Brain microvascular endothelial cell (primary cell): ENCODE measurements at regions not wholly inside any gene's neighbourhood (a gene's known extent, or its start where the extent isn't known, plus 50 kb on each side); places are given as distances from the start of the nearest gene placed in this dataset.

Source experiments
- DNase-seq: peaks from one replicate; pipeline ENCODE4 v3.0.0-alpha.2; 2020
- H3K27ac ChIP-seq: fragments of 250-450 bp; sonication (Bioruptor Pico); 2 replicates; pipeline ENCODE4 v1.5.1; 2020; ENCODE audit warnings: mild to moderate bottlenecking, moderate library complexity
- H3K27me3 ChIP-seq: fragments of 250-450 bp; sonication (Bioruptor Pico); replicated peaks from 2 replicates; pipeline ENCODE4 v1.5.1; 2020; ENCODE audit warnings: mild to moderate bottlenecking
- H3K36me3 ChIP-seq: fragments of 250-450 bp; sonication (Bioruptor Pico); replicated peaks from 2 replicates; pipeline ENCODE4 v1.5.1; 2020; ENCODE audit warnings: mild to moderate bottlenecking
- H3K4me3 ChIP-seq: 2 replicates; pipeline ENCODE4 v1.5.1; 2011; ENCODE audit warnings: low read depth, mild to moderate bottlenecking, control low read depth, low read length, moderate library complexity
- in situ Hi-C: cut with HindIII; loops from 2 replicates; pipeline ENCODE4 v1.10.0; 2017; ENCODE audit warnings: low sequenced_read_pairs, low pct_ligation_motif_present
- TF ChIP-seq, protein P1 (sequence below): IDR thresholded peaks from 2 replicates; pipeline ENCODE4 v1.5.1; 2011; ENCODE audit warnings: low read depth, mild to moderate bottlenecking, moderate library complexity, low read length, control low read depth, inconsistent platforms; ENCODE audit errors: missing control alignments

DNA sequence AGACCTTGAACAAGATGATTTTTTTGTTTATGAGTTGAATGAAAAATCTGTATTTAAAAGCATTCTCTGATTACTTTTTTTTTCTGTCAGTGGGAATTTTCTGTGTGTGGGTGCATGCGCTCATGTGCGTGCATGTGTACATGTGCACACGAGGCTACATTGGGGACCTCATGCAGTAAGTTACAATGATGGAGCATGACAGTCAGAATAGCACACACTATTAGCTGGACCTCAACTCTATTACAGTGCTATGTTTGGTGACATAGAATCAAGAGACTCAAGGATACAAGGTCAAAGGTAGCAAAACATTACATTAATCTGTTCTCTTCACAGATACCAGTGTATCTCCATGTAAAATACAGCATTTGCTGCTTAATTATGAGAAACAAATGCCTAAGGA is 276.8 kb upstream of the FIGN start:
- DNase-seq, result no peak
- no peak overlapping the region for H3K4me3 ChIP-seq
- H3K27ac ChIP-seq, result no peak overlapping the region
- no peaks in the 10 kb centered on the region for H3K27me3 ChIP-seq
- H3K36me3 ChIP-seq, result no peaks in the 10 kb centered on the region
- in situ Hi-C loops, result no loop called here
- TF ChIP-seq, protein P1, sequence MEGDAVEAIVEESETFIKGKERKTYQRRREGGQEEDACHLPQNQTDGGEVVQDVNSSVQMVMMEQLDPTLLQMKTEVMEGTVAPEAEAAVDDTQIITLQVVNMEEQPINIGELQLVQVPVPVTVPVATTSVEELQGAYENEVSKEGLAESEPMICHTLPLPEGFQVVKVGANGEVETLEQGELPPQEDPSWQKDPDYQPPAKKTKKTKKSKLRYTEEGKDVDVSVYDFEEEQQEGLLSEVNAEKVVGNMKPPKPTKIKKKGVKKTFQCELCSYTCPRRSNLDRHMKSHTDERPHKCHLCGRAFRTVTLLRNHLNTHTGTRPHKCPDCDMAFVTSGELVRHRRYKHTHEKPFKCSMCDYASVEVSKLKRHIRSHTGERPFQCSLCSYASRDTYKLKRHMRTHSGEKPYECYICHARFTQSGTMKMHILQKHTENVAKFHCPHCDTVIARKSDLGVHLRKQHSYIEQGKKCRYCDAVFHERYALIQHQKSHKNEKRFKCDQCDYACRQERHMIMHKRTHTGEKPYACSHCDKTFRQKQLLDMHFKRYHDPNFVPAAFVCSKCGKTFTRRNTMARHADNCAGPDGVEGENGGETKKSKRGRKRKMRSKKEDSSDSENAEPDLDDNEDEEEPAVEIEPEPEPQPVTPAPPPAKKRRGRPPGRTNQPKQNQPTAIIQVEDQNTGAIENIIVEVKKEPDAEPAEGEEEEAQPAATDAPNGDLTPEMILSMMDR, result no peak

DNA sequence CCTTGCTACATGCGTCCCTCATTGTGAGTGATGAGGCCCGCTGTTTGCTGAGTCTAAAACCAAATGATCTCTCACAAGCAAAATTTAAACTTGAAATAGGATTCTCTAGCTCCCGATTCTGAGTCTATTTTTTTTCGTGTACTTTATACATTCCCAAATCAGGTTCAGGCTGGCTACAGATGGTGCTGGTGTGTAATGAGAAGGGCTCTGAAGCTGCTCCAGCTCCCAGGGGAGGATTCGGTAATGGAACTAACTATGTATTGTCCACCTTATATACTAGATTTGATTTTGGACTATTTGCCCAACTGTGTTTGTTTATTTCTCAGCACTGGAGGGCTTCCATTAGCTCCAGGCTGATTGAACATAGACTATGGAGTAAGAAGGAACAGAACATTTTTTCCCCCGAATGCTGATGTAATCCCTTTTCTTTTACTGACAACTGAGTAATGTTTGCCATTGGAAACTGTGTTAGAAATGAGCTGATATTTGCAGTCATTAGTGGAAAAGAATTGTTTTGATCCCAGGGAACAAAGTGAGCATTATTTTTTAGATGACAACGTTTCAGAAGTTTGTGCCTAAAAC is 274.0 kb upstream of the FIGN start:
- Histone ChIP-seq H3K36me3 (no peaks in the 10 kb centered on the region), H3K27ac (no peak overlapping the region), H3K4me3 (no peak overlapping the region), H3K27me3 (no peaks in the 10 kb centered on the region)
- TF ChIP-seq, protein P1, result no peak
- no peak for DNase-seq
- in situ Hi-C loops, result no loop called here

DNA sequence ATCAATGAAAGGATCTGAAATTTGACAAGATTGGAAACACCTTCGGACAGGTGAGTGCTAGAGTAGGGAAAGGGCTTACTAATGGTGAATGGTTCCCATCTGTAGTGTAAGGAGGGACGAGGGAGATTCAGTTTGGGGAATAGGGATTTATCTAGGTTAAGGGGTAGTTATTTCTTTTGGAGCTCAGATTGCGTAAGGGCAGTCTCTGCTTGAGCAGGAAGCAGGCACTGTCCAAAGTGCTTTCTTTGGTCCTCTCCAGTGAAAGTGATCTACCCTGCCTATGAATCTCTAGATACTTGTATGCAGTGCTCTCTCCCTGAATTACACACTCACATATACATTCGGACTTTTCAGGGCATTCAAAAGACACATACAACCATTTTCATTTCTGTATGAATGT is 272.9 kb upstream of the FIGN start:
- Histone ChIP-seq H3K27ac (no peak overlapping the region), H3K4me3 (no peak overlapping the region), H3K36me3 (no peaks in the 10 kb centered on the region), H3K27me3 (no peaks in the 10 kb centered on the region)
- DNase-seq, result no peak
- TF ChIP-seq, protein P1, result no peak
- in situ Hi-C loops, result no loop called here

DNA sequence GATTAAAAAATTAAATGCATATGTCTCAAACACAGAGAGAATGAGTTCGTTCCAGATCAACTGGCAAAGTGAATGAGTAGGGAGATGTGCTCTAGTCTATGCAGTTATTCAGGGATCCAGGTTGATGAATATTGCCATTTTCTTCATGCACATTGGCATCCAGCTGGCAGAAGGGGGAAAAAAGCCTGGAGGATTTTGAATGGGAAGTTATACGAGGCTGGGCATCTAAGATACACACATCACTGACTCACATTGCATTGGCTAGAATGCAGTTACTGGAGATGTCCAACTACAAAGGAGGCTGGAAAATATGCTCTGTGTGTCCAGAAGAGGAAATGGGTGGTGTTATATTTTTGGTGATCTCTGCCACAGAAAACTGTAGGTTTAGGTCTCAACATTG is 270.9 kb upstream of the FIGN start:
- Histone ChIP-seq H3K27ac (no peak overlapping the region), H3K27me3 (no peaks in the 10 kb centered on the region), H3K4me3 (no peak overlapping the region), H3K36me3 (no peaks in the 10 kb centered on the region)
- in situ Hi-C loops, result no loop called here
- TF ChIP-seq, protein P1, result no peak
- no peak for DNase-seq

DNA sequence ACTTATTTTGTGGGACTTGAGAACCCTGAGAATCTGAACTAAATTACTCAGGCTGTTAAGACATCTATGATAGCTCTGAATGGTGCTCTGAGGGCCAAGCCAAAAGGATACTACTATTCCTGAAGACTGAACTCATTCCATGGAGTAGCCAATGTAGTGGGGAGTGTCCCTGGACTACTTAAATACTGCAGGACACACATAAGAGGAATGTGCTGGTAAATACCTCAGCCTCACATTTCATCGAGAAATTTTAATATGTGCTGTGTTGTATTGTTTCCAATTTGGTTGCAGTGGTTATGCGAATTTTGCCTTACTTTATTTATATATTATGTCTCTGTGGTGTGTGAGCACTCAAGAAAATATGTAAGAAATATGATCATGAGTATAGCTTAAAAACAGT is 264.4 kb upstream of the FIGN start:
- Histone ChIP-seq H3K4me3 (no peak overlapping the region), H3K27ac (no peak overlapping the region), H3K27me3 (no peaks in the 10 kb centered on the region), H3K36me3 (no peaks in the 10 kb centered on the region)
- DNase-seq, result peak; percentile 48
- TF ChIP-seq, protein P1, result no peak
- in situ Hi-C loops, result no loop called here

DNA sequence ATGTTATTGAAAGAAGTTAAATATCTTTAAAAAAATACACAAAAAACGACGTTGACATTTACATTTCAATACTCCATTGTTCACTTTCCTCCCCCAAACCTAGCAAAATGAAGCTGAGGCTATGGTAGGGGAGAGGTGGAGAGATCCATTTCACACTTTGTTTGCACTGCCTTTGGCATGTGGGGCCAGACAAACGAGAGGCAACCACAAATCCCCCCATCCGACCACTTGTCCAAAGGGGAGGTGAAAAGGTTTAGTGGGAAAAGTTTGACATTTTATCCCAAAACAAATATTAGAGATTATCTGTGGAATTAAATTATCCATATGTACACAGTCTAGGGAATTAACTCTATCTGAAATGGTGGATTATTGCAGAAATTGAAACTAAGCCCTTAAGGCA is 261.7 kb upstream of the FIGN start:
- in situ Hi-C loops, result no loop called here
- TF ChIP-seq, protein P1, result no peak
- DNase-seq, result no peak
- no peaks in the 10 kb centered on the region for H3K36me3 ChIP-seq
- H3K27me3 ChIP-seq, result no peaks in the 10 kb centered on the region
- H3K4me3 ChIP-seq, result no peak overlapping the region
- no peak overlapping the region for H3K27ac ChIP-seq
